AG04449 (cell line): ENCODE measurements at regions not wholly inside any gene's neighbourhood (a gene's known extent, or its start where the extent isn't known, plus 50 kb on each side); places are given as distances from the start of the nearest gene placed in this dataset.
"Not testable (repeated sequence)": the region's sequence is repeated elsewhere in the genome, so short reads cannot be mapped to it uniquely, and the experiment has no call there.

Experiments
- CTCF ChIA-PET: fragments of 350-600 bp; formaldehyde crosslinking; extraction: SDS; loops from one replicate; lab custom pipeline; 2021; ENCODE audit warnings: antibody characterized with exemption; lab: Yijun Ruan, JAX
- POLR2A ChIA-PET: fragments of 400-600, 350-600 bp; formaldehyde crosslinking; extraction: SDS; loops from one replicate; lab custom pipeline; 2020; ENCODE audit warnings: antibody characterized with exemption, inconsistent platforms; lab: Yijun Ruan, JAX
- DNase-seq: peaks from one replicate; pipeline ENCODE4 v3.0.0-alpha.2; 2010; ENCODE audit warnings: low read depth, low spot score
- H3K4me3 ChIP-seq: 2 replicates; pipeline ENCODE4 v1.5.1; 2011; ENCODE audit warnings: low read depth, mild to moderate bottlenecking, control low read depth, low read length
- TF ChIP-seq, protein P1 (sequence below): IDR thresholded peaks from one replicate; pipeline ENCODE4 v1.5.1; 2011; ENCODE audit warnings: mild to moderate bottlenecking, moderate library complexity, low read length, control low read depth, inconsistent platforms; ENCODE audit not compliant: insufficient read depth; ENCODE audit errors: missing control alignments

- POLR2A ChIA-PET: interaction anchor here (0.6 kb wide), 1 partner anchor 949 kb away, joined by 3 read pairs; no protein-coding TSS in a partner anchor
- TF ChIP-seq, protein P1, sequence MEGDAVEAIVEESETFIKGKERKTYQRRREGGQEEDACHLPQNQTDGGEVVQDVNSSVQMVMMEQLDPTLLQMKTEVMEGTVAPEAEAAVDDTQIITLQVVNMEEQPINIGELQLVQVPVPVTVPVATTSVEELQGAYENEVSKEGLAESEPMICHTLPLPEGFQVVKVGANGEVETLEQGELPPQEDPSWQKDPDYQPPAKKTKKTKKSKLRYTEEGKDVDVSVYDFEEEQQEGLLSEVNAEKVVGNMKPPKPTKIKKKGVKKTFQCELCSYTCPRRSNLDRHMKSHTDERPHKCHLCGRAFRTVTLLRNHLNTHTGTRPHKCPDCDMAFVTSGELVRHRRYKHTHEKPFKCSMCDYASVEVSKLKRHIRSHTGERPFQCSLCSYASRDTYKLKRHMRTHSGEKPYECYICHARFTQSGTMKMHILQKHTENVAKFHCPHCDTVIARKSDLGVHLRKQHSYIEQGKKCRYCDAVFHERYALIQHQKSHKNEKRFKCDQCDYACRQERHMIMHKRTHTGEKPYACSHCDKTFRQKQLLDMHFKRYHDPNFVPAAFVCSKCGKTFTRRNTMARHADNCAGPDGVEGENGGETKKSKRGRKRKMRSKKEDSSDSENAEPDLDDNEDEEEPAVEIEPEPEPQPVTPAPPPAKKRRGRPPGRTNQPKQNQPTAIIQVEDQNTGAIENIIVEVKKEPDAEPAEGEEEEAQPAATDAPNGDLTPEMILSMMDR: no peak
- CTCF ChIA-PET: no interaction called here
- DNase-seq: no peak
- no peak overlapping the region for H3K4me3 ChIP-seq
These were observed 63.4 kb upstream of the PITX1 start for GRCh38 chr5:135097390-135097789.

DNA sequence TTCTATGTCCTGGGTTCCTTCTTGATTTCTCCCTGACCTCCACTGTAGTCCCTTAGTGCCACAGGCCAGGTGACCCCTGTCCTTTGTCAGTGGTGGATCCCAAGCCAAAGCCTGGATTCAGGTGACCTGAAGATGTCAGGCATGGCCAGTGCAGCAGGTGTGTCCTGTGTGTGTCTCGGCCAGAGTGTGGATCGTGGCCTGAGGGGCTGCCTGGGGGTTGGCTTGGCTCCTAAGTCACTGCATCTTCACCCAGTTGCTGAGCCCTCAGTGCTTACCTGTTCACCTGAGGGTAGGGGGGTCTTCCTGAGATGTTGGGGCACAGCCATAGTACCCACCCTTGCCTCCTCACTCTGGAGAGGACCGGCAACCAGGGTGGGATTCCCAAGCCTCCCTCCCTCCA is 61.8 kb upstream of the PITX1 start:
- ChIA-PET CTCF (no interaction called here), POLR2A (no interaction called here)
- TF ChIP-seq, protein P1: no peak
- no peak overlapping the region for H3K4me3 ChIP-seq
- no peak for DNase-seq

GRCh38 chr5:135095052-135095715 is 61.2 kb upstream of the PITX1 start:
- DNase-seq: no peak
- ChIA-PET CTCF (no interaction called here), POLR2A (no interaction called here)
- H3K4me3 ChIP-seq: no peak overlapping the region
- TF ChIP-seq, protein P1: no peak

GRCh38 chr5:135094339-135095051 is 60.5 kb upstream of the PITX1 start:
- TF ChIP-seq, protein P1: no peak
- DNase-seq: no peak
- ChIA-PET CTCF (no interaction called here), POLR2A (no interaction called here)
- no peak overlapping the region for H3K4me3 ChIP-seq

GRCh38 chr5:135093483-135093882 is 59.5 kb upstream of the PITX1 start:
- POLR2A ChIA-PET, CTCF ChIA-PET, DNase-seq, H3K4me3 ChIP-seq: not testable (repeated sequence)

- CTCF ChIA-PET: interaction anchor here (1.1 kb wide), 1 partner anchor 10 kb away, joined by 3 read pairs; no protein-coding TSS in a partner anchor
- no peak overlapping the region for H3K4me3 ChIP-seq
- DNase-seq: no peak
- POLR2A ChIA-PET: no interaction called here
- TF ChIP-seq, protein P1: no peak
These were observed 58.4 kb upstream of the PITX1 start for GRCh38 chr5:135092476-135092875.
